HG02943 (cell line): ENCODE measurements at regions not wholly inside any gene's neighbourhood (a gene's known extent, or its start where the extent isn't known, plus 50 kb on each side); places are given as distances from the start of the nearest gene placed in this dataset.
"Not testable (repeated sequence)": the region's sequence is repeated elsewhere in the genome, so short reads cannot be mapped to it uniquely, and the experiment has no call there.

Source experiments
- ATAC-seq: cut with Tn5 transposase; IDR thresholded peaks from one replicate; pipeline ENCODE4 v1.9.1; 2021; ENCODE audit warnings: mild to moderate bottlenecking, low read depth, moderate library complexity; ENCODE audit not compliant: unreplicated experiment

GRCh38 chr6:145071836-145072235 lies 663.5 kb downstream of the EPM2A start:
- no peak for ATAC-seq

- no peak for ATAC-seq
These were observed 661.5 kb downstream of the EPM2A start for GRCh38 chr6:145073811-145074210.

GRCh38 chr6:145074805-145075204 lies 660.5 kb downstream of the EPM2A start:
- no peak for ATAC-seq

GRCh38 chr6:145075425-145075824 lies 659.9 kb downstream of the EPM2A start:
- no peak for ATAC-seq

- ATAC-seq: no peak
These were observed 659.0 kb downstream of the EPM2A start for GRCh38 chr6:145076115-145076841.

- no peak for ATAC-seq
These were observed 657.9 kb downstream of the EPM2A start for GRCh38 chr6:145077382-145077781.

GRCh38 chr6:145080651-145081050 lies 654.7 kb downstream of the EPM2A start:
- ATAC-seq: no peak

- ATAC-seq: no peak
These were observed 653.6 kb downstream of the EPM2A start for GRCh38 chr6:145081677-145082076.

- ATAC-seq: no peak
These were observed 653.0 kb downstream of the EPM2A start for GRCh38 chr6:145082359-145082758.

- ATAC-seq: no peak
These were observed 649.1 kb downstream of the EPM2A start for GRCh38 chr6:145086197-145086596.

GRCh38 chr6:145087034-145087433 lies 648.3 kb downstream of the EPM2A start:
- no peak for ATAC-seq

- no peak for ATAC-seq
These were observed 644.3 kb downstream of the EPM2A start for GRCh38 chr6:145090801-145091585.

- ATAC-seq: no peak
These were observed 643.7 kb downstream of the EPM2A start for GRCh38 chr6:145091586-145092142.

GRCh38 chr6:145092554-145092953 lies 642.8 kb downstream of the EPM2A start:
- no peak for ATAC-seq

GRCh38 chr6:145093226-145093625 lies 642.1 kb downstream of the EPM2A start:
- no peak for ATAC-seq

GRCh38 chr6:145096846-145097245 lies 638.5 kb downstream of the EPM2A start:
- no peak for ATAC-seq

- ATAC-seq: not testable (repeated sequence)
These were observed 637.2 kb downstream of the EPM2A start for GRCh38 chr6:145098127-145098526.

- ATAC-seq: no peak
These were observed 635.6 kb downstream of the EPM2A start for GRCh38 chr6:145099713-145100112.

- no peak for ATAC-seq
These were observed 625.2 kb downstream of the EPM2A start for GRCh38 chr6:145110109-145110508.

GRCh38 chr6:145111407-145111806 lies 623.9 kb downstream of the EPM2A start:
- not testable (repeated sequence) for ATAC-seq

GRCh38 chr6:145112711-145113148 lies 622.6 kb downstream of the EPM2A start:
- no peak for ATAC-seq
